Right lobe of liver (tissue), 6 donors: ENCODE measurements at regions not wholly inside any gene's neighbourhood (a gene's known extent, or its start where the extent isn't known, plus 50 kb on each side); places are given as distances from the start of the nearest gene placed in this dataset.

Source experiments
- ATAC-seq, 4 donors: fragments of 200-7000 bp; cut with Tn5 transposase; one replicate each; pipeline ENCODE4 v1.9.1; 2020; ENCODE audit warnings: mild to moderate bottlenecking in 4 of 4, moderate library complexity in 4 of 4
- DNase-seq, 3 donors: peaks; one replicate each; pipeline ENCODE4 v3.0.0-alpha.2; 2020
- H3K27ac ChIP-seq, 3 donors: fragments of 200-600 bp; one replicate each; pipeline ENCODE4 v1.8.0; 2022
- H3K27me3 ChIP-seq, 2 donors: fragments of 200-600 bp; one replicate each; pipeline ENCODE4 v1.8.0; 2022
- H3K36me3 ChIP-seq, 4 donors: fragments of 200-600 bp; sonication (generic) in 1 of 4; one replicate each; pipeline versions ENCODE4 v1.5.1 to v1.8.0; 2017 to 2022; ENCODE audit warnings: control low read depth in 1 of 4
- H3K4me1 ChIP-seq, 4 donors: fragments of 200-600 bp; sonication (generic) in 1 of 4; one replicate each; pipeline versions ENCODE4 v1.5.1 to v1.8.0; 2017 to 2022; ENCODE audit warnings: control low read depth in 1 of 4
- H3K4me3 ChIP-seq, 3 donors: fragments of 200-600 bp; one replicate each; pipeline ENCODE4 v1.8.0; 2022
- H3K9me3 ChIP-seq, 4 donors: fragments of 200-600 bp; sonication (generic) in 1 of 4; one replicate each; pipeline versions ENCODE4 v1.5.1 to v1.8.0; 2017 to 2022; ENCODE audit warnings: control low read depth in 1 of 4
- CTCF ChIP-seq, 4 donors: fragments of 200-600 bp in 3 of 4; fragments of 450-650 bp in 1 of 4; IDR thresholded peaks; one replicate each; pipeline versions ENCODE4 v1.5.1 to v1.8.0; 2016 to 2022; ENCODE audit warnings: antibody characterized with exemption in 4 of 4, mild to moderate bottlenecking in 2 of 4
- POLR2A ChIP-seq: fragments of 450-650 bp; IDR thresholded peaks from one replicate; pipeline ENCODE4 v1.6.1; 2017; ENCODE audit warnings: antibody characterized with exemption, mild to moderate bottlenecking
- WGBS: methylation state at CpG from one replicate; pipeline ENCODE4 v1.1.6; 2018; ENCODE audit warnings: low coverage, low lambda C conversion rate; ENCODE audit not compliant: insufficient coverage; ENCODE audit errors: missing lambda C conversion rate; 5-methylcytosine and 5-hydroxymethylcytosine counted together
- intact Hi-C, 2 donors: fragments of 100-400 bp; cut with DNase I; formaldehyde crosslinking; loops; one replicate each; pipeline versions ENCODE4 v1.11.2 to v1.14.1; 2022
- donor health status: DM: no; HTN: yes; CAD: no.
- donor health status: DM: no; HTN: no; CAD: no.
- donor health status: DM: no; HTN: no; CAD: no.
- donor health status: DM: no; HTN: yes; CAD: no.
- donor health status: DM: no; HTN: yes; CAD: no.

GRCh38 chr16:88298181-88298832, 84.5 kb upstream of the ZNF469 start:
- no peaks in the 10 kb centered on the region for H3K9me3 ChIP-seq
- H3K27ac ChIP-seq, result no peak overlapping the region
- no peaks in the 10 kb centered on the region for H3K36me3 ChIP-seq
- H3K27me3 ChIP-seq, result no peaks in the 10 kb centered on the region
- intact Hi-C loops, result no loop called here
- DNase-seq (peak in 1 of 3 donors; percentile 27), ATAC-seq (no peak)
- H3K4me1 ChIP-seq, result no peaks in the 10 kb centered on the region
- no peak for TF ChIP-seq CTCF (IDR thresholded peaks at IDR 0.05)
- no peak for TF ChIP-seq POLR2A
- H3K4me3 ChIP-seq, result no peak overlapping the region
- WGBS, result 23% methylated on average over 8 of the region's 16 CpGs

- H3K4me3 ChIP-seq, result no peak overlapping the region
- TF ChIP-seq CTCF (IDR thresholded peaks at IDR 0.05) (no peak), POLR2A (no peak)
- 44% methylated on average over 5 of the region's 14 CpGs for WGBS
- intact Hi-C loops, result no loop called here
- DNase-seq (peak in 2 of 3 donors; percentile 14 to 45), ATAC-seq (peak in 1 of 4 donors; percentile 14)
- no peaks in the 10 kb centered on the region for H3K4me1 ChIP-seq
- H3K27me3 ChIP-seq, result no peaks in the 10 kb centered on the region
- no peaks in the 10 kb centered on the region for H3K36me3 ChIP-seq
- no peak overlapping the region for H3K27ac ChIP-seq
- no peaks in the 10 kb centered on the region for H3K9me3 ChIP-seq
Measured at GRCh38 chr16:88298833-88299745, 83.7 kb upstream of the ZNF469 start.

GRCh38 chr16:88299751-88300462, 82.9 kb upstream of the ZNF469 start:
- ATAC-seq (no peak), DNase-seq (peak in 2 of 3 donors; percentile 7 to 37)
- TF ChIP-seq CTCF (IDR thresholded peaks at IDR 0.05), result no peak
- TF ChIP-seq POLR2A, result no peak
- H3K27me3 ChIP-seq, result no peaks in the 10 kb centered on the region
- no peak overlapping the region for H3K27ac ChIP-seq
- no peaks in the 10 kb centered on the region for H3K4me1 ChIP-seq
- no peaks in the 10 kb centered on the region for H3K36me3 ChIP-seq
- WGBS, result 47% methylated on average over 2 of the region's 19 CpGs
- intact Hi-C loops, result no loop called here
- no peaks in the 10 kb centered on the region for H3K9me3 ChIP-seq
- H3K4me3 ChIP-seq, result no peak overlapping the region

- no peaks in the 10 kb centered on the region for H3K4me1 ChIP-seq
- H3K9me3 ChIP-seq, result no peaks in the 10 kb centered on the region
- no peaks in the 10 kb centered on the region for H3K36me3 ChIP-seq
- ATAC-seq (no peak), DNase-seq (peak in 1 of 3 donors; percentile 20)
- 67% methylated on average over 5 of the region's 12 CpGs for WGBS
- no peak overlapping the region for H3K4me3 ChIP-seq
- TF ChIP-seq POLR2A (no peak), CTCF (IDR thresholded peaks at IDR 0.05) (no peak)
- H3K27ac ChIP-seq, result no peak overlapping the region
- intact Hi-C loops, result no loop called here
- H3K27me3 ChIP-seq, result no peaks in the 10 kb centered on the region
Measured at GRCh38 chr16:88300463-88300835, 82.3 kb upstream of the ZNF469 start.
